Astrocyte of the hippocampus (primary cell): ENCODE measurements at regions not wholly inside any gene's neighbourhood (a gene's known extent, or its start where the extent isn't known, plus 50 kb on each side); places are given as distances from the start of the nearest gene placed in this dataset.
"Not testable (repeated sequence)": the region's sequence is repeated elsewhere in the genome, so short reads cannot be mapped to it uniquely, and the experiment has no call there.

Experiments
- DNase-seq: peaks from one replicate; pipeline ENCODE4 v3.0.0; 2011; ENCODE audit warnings: low read depth, low spot score

- DNase-seq = peak; percentile 55
Observed at GRCh38 chr11:21927628-21928027, 265.3 kb upstream of the ANO5 start.

DNA sequence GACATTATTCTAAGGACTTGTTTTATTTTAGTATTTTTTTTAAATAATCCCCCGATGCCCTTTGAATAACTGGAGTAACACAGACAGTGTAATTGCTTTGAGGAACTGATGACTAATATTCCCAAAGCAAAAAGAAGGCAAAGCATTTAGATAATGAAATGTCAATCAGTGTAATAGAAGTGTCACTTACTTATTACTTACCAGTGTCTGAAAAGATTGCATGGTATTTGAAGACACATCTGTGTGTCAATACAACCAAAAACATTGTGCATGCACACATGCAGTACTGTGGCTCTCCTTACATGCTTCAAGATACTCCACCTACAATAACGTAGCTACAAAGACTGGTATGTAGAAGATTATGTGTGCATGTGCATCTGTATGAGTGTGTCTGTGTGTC lies 264.0 kb upstream of the ANO5 start:
- DNase-seq = no peak

- DNase-seq = no peak
Observed at GRCh38 chr11:21930408-21930807, 262.5 kb upstream of the ANO5 start.

- DNase-seq = no peak
Observed at GRCh38 chr11:21931436-21932101, 261.3 kb upstream of the ANO5 start.

DNA sequence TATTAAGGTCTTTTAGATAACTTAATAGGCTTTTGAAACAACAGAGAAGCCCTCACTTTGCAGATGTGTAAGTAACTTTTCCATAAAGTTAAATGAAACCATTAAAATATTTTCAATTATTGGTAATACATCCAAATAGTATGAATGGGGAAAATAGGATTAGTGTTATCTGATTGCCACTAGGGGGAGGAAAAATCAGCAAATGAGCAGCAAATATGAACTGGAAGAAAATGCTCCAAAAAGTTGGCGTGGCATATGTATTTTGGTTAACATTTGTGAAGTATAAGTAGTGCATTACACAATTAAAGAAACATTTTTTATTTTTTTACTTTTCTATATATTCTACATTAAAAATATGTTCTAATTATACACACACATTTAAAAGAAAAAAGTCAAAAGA lies 259.8 kb upstream of the ANO5 start:
- no peak for DNase-seq

DNA sequence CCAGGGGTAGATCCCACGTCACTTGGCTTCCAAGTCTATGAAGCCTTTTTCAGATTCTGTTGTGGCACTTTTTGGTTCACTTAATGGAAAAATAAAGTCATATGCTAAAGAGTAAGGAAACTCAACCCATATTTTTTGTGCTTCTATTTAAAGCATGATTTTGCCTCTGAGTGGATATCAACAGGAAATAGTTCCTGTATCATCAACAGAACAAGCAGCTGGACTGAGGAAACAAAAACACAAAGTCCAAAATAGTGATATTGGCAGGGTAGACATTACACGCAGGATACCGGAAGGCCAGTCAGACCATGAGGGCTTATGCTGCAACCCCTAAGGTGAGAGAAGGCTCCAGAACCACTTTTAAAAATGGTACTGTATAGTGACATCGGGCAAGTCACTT lies 248.3 kb upstream of the ANO5 start:
- no peak for DNase-seq

DNA sequence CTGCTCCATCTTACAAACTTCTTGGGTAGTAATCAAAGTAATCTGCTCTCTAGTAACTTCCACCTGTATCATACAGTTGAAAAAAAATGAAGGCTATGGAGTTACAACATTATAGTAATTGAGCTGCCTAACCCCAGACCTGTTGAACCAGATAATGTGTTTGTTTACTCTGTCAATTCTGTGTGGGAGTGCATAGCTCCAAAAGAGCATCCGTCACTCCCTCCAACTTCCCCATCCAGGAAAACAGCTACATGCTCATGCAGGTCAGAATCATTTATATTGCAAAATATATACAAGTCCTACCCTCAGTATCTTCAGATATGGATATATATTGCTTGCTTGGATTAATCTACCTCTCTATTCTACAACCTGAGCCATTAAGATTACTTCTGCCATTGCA lies 244.0 kb upstream of the ANO5 start:
- no peak for DNase-seq

DNA sequence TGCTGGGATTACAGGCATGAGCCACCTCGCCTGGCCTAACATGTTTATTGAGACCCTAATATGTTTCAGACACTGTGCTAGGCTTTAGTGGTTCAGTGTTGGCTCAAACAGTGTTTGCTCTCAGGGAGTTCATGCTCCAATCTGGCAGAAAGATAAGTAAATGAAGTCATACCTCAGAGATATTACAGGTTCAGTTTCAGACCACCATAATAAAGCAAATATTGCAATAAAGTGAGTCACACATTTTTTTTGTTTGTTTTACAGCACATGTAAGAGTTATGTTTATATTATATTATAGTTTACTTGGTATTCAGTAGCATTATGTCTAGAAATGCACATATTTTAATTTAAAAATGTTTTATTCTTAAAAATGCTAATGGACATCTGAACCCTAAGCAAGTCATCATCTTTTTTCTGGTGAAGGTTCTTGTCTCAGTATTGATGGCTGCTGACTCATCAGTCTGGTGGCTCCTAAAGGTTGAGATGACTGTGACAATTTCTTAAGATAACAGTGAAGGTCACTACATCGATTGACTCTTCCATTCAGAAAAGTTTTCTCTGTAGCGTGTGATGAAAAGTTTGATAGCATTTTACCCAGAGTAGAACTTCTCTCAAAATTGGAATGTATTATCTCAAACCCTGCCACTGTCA lies 243.0 kb upstream of the ANO5 start:
- DNase-seq = no peak

GRCh38 chr11:21963013-21963412 lies 229.9 kb upstream of the ANO5 start:
- DNase-seq = no peak

DNA sequence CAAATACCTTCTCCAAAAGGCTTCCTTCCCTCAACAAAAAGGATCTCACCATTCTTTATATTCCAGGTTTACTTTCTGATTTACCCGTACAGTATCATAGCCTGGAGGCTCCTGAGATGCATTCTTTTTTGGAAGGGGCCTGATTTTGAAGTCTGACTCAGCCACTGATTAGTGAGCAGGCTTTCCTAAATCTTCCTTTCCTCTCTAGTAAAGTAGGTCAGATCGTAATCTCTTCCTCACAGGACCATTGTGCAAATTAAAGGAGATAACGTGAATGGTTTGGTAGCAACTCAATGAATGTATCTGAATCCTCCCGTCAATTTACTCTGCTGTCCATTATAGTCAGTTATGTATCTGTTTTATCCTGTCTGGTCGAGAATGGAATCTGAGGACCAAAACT lies 227.7 kb upstream of the ANO5 start:
- no peak for DNase-seq

- DNase-seq = no peak
Observed at GRCh38 chr11:21968702-21969101, 224.2 kb upstream of the ANO5 start.

DNA sequence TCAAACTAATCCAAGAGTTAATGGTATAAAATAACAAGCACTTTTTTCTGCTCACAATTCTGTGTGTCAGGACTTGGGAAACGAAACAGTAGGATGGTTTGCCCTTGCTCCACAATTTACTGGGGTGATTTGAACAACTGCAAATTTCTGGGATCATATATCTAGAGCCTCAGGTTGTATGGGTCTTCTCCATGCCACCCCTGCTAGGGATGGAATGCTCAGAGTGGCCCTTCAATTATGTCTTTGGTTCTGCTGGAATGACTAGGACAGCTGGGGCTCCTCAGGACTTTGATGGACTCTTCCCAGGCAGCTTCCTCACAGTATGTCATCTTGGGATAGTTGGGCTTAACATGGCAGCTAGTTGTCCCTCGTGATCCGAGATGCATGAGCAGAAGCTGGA lies 223.0 kb upstream of the ANO5 start:
- DNase-seq = no peak

GRCh38 chr11:21975242-21975641 lies 217.6 kb upstream of the ANO5 start:
- DNase-seq = peak; percentile 54

DNA sequence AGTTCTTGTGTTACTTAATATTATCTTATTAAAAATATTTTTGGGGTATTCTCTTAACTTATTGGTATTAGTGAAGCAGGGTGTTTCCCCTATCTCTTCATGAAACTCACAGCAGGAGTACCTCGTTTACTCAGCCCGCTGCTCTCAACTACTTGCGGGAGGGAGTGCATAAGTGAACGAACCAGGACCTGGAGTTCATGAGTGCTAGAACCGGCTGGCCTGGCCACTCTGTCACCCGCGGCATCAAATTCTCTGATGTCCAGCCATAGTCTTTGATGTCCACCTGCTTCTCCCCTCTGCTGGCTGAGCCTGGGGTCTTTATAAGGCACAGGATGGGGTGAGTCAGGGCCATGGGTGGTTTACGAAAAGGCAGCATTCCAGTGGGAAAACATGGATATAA lies 216.7 kb upstream of the ANO5 start:
- no peak for DNase-seq

GRCh38 chr11:21983431-21983830 lies 209.5 kb upstream of the ANO5 start:
- no peak for DNase-seq

DNA sequence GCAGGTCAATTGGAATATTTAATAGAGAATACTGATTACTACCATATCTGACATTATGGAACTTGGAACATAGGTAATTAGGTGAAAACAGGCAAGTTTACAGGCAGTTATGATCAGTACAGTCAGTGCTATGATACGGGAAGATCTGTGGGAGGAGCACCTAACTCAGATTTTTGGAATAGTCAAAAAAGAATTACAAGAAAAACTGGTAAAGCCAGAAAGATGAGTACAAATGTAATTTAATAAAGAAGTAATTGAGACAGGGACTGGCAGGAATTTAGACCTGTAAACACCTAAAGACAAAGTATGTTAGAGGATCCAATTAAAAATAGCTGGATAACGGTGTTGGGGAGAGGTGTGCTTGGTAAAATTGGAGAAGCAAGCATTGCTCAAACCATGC lies 206.5 kb upstream of the ANO5 start:
- DNase-seq = no peak

- DNase-seq = no peak
Observed at GRCh38 chr11:21987261-21987660, 205.6 kb upstream of the ANO5 start.

DNA sequence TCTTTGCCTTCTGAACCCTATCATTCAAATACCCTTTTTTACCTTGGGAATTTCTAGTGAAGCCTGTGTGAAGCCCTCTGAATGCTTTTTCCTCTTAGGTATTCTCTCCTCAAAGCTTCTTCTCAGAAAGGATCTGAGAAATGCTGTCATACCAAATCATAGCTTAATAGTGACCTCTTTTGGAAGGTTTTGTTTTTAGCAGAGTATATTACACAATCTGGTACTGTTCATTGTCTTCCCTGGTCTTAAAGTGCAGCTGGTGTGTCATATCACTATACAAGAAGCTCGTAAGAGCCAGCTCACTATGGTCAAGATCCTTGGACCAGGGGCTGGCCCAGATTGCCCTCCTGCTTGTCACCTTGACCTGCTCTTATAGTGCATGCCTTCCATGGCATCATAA lies 204.4 kb upstream of the ANO5 start:
- peak; percentile 2 for DNase-seq

DNA sequence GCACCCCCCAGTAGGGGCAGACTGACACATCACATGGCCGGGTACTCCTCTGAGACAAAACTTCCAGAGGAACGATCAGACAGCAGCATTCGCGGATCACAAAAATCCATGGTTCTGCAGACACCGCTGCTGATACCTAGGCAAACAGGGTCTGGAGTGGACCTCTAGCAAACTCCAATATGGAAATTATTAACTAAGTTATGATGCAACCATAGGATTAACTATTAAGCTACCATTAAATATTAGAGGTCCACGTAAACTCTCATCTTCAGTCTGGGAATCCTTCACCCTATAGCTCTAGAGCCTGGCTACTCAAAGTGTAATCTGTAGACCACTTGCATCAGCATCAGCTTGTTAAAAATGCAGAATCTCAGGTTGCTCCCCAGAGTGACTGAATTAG lies 191.1 kb upstream of the ANO5 start:
- not testable (repeated sequence) for DNase-seq

DNA sequence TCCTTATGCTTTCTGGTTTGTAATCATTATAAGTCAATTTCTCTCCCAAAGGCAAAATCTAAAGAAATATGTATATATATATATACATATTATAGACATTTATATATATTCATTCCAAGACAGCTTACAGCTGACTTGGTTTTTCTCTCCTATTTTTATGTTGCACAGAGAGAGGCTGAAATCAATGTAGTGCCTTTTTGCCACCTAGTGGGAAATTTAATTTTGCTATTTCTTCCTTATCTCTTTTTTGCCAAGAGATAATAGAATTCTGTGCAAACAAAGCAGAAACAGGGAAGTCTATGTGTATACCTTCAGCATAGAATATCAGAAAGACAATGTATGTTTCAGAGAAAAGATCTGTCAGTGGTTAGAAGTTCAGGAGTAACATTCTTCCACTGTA lies 186.0 kb upstream of the ANO5 start:
- no peak for DNase-seq

DNA sequence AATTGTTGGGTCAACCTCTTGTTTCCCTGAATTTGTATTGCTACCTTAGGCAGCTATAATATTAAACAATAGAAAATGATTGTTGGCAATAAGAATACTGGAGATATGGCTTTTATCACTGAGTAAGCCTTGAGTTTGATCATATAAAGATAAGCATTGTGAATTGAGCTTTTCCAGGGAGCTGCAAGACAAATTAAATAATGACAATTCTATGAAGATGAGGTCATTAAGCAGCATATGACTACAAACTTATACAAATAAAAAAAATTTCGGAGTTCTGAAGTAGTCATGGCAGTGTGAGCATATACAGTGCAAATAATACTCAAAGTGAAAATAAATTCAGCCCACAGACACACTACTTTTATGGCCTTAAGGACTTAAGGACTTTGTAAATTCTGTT lies 161.1 kb upstream of the ANO5 start:
- no peak for DNase-seq

GRCh38 chr11:22037505-22037904 lies 155.4 kb upstream of the ANO5 start:
- DNase-seq = no peak

DNA sequence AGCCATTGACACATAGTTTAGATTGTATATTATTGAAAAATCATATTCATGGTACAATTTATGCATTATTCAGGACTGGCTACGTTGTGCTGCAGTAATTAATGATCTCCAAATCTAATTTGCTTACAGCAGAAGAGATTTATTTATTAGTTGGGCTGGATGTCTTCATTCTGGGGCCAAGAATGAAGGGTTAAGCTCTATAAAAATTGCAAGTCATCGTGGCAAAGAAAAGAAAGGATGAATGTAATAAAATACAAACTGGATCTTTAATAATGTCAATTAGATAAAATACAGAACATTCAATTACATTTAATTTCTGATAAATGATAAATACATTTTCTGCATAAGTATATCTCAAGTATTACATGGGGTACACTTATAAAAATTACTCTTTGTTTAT lies 151.8 kb upstream of the ANO5 start:
- no peak for DNase-seq

- no peak for DNase-seq
Observed at GRCh38 chr11:22042081-22042480, 150.8 kb upstream of the ANO5 start.
